ENCODE measurements at regions not wholly inside any gene's neighbourhood (a gene's known extent, or its start where the extent isn't known, plus 50 kb on each side); places are given as distances from the start of the nearest gene placed in this dataset.

DNA sequence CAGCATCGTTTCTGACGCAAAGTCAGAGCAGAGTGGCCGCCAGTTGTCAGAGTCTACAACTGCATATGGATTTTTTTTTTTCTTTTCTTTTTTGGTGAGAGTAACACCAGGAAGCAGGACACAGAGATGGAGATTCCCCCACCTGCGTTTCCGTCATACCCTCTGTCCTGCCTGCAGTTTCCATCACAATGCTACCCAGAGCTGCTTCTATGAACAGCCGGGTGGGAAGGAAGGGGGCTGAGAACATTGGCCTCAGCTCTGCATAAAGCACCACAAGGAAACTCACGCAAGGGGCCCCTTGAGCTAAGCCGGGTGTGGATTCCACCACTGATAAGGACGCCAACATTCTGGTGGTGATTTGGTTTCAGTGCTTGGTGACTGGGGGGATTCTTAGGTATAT, 183.5 kb upstream of the AFDN start:
- DNase-seq: no peak

DNA sequence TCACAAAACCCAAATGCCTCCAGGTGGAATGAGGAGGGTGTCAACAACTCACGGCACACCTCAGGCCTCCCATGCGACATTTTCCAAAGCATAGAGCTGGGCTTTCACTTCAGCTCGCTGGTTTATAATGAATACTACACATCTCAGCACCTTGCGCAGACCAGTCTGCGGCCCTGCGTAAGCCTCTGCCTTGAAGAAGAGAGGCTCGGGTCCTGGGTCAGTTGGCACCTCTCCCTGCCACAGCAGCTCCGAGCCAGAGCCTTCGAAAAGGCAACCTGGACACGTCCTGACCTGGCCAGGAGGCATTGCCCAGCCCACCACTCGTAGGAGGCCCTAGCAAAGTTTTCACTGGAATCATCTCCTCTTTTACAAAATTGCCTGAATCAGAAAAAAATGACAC, 183.0 kb upstream of the AFDN start:
- no peak for DNase-seq

DNA sequence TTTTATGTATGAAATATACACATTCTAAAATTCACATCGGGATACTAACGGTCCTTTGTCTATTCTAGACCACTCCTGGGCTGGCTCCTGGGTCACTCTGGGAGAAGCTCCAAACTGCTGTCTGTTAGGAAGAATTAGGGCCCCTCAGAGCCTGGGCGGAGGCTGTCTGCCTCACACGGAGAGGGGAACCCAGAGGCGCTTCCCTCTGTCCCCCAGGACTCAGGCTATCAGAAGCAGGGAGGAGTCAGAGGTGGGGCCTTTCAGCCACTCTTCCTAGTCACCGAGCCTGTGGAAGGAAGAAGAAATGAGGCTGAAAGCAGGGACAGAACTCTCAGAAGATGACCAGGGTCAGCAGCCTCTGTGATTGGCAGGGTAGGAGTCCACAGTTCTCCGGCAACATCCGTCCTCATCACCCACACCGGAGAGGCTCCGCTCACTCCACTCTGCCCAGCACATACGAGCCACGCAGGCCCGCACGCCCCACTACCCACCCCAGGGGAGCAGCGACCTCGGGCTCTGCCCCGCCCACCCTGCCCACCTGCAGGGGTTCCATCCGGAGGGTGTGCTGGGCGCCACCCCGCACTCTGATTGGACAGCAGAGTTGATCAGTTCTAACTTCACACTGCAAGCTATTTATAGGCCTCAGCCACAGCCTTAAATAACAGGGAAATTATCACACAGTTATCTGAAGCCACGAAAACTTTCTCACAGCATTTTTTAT, 182.1 kb upstream of the AFDN start:
- DNase-seq: no peak

DNA sequence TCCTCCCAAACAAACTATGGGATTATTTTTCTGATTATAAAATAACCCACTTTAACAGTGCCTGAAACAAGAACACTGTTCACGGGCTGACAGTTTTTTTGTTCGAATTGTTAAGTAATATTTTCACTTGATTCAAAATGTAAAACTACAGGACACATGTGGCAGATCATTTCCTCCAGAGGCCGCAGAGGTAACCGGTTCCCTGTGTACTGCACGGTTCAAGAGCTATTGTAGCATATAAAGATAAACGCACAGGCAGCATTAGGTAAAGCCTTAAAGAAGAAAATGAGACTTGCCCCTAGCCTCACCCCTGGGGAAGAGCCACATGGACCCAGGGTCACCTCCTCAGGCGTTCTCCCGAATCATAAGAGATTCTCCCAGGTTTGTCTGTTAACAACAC, 181.3 kb upstream of the AFDN start:
- no peak for DNase-seq

DNA sequence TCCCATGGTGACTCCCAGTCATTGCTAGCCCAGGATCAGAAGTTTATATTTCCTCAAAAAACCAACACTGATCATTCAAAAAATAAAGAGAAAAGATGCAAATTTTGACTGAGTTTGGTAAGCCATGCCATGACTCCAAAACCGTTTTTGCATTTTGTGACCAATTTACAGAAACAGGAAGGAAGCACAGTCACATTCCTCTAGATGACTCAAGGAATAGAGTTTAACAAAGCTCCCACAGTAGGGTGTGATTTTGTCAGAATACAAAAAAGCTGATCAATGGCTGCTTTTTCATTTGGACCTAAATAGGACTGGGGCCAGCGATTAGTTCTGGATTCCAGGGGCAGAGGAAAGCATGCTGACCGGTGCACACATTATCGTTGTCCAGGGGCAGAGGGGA, 179.4 kb upstream of the AFDN start:
- no peak for DNase-seq

DNA sequence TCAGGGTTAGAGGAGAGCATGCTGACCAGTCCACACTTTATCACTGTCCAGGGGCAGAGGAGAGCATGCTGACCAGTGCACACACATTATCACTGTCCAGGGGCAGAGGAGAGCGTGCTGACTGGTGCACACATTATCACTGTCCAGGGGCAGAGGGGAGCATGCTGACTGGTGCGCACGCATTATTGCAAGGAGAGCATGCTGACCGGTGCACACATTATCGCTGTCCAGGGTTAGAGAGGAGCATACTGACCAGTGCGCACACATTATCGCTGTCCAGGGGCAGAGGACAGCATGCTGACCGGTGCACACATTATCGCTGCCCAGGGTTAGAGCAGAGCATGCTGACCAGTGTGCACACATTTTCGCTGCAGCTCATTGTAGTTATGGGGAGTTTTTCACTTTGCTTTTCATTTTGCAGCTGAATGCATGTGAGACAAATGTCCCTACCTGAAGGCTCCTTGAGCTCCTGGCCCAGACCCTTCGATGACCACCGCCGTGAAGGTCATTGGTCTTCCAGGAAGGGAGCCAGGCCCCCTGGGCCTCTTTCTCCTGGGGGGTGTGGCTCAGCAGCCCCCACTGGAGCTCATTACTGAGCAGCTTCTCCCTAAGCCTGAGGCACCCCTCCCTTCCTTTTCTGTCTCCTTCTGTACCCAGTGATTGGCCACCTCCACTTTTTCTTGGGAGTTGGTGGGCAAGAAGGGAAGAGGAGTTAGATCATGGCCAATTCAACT, 178.8 kb upstream of the AFDN start:
- no peak for DNase-seq

DNA sequence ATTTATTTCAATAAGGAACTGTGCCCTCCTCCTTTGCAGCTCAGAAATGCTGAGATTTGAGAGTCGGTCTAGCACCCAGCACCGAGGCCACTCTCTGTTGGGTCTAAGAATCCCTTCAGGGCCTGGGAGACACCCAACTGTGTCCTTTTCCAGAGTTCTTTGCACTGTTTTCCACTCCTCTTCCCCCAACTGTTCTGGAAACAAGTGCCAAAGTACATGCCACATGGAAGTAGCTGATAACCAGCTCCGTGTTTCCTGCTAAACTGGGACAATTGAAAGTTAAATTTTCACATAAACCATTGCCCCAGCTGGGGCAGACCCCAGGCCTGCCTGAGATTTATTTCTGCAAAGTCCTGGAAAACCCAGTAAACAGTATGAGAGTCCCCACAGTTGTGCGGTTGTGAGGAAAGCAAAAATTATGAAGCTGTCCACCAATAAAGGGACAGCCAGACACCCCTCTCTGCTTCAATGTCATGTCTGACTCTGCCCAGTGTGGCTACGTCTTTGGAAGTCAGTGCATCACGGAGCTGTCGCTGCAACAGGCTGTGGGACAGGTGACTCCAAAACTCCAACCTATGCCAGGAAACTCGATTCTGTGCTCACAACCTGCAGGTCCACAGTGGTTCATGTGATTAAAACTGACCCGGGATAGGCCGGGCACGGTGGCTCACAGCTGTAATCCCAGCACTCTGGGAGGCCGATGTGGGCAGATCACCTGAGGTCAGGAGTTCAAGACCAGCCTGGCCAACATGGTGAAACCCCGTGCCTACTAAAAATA, 178.0 kb upstream of the AFDN start:
- no peak for DNase-seq

DNA sequence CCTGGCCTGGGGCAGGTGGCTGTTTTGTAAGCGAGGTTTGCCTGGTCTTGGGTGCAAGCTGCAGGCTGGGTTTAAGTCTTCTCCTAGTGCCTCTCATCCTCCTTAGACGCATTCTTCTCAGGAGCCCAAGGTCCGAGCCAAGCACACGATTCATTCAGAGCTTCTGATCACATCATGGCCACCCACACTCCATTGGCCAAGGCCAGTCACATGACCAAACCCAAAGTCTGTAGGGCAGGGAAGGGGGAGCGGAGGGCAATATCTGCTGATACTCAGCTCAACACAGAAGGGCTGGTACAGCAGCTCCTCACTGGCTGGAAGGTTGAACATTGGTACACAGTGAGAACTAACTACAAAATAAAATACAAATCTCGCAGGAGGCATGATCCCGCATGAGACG, 177.2 kb upstream of the AFDN start:
- no peak for DNase-seq

DNA sequence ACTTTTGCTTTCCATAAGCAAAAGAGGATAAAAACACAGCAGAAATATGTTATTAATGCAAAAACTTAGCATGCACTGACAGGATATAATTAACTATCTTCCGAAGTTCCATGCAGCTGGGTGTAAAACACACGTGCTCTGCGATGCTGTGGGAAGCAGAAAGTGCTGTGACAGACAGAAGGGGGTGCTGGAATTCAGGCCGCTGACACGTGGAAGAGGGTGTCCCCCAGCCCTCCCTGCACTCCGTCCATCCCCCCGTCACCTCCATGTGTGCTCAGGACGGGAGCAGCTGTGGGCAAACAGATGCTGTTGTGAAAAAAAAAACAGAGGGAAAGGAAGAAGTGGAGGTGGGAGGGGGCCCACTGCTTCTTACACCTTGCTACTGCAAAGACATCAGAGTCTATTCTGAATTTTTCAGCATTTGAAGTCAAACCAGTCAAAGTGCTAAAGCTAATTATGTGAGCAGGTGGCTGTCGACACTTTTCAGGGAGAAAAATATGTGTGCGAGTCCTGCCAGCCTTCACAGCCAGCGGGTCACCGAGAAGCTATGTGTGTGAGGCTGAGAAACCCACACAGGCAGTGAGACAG, 175.9 kb upstream of the AFDN start:
- DNase-seq: no peak

DNA sequence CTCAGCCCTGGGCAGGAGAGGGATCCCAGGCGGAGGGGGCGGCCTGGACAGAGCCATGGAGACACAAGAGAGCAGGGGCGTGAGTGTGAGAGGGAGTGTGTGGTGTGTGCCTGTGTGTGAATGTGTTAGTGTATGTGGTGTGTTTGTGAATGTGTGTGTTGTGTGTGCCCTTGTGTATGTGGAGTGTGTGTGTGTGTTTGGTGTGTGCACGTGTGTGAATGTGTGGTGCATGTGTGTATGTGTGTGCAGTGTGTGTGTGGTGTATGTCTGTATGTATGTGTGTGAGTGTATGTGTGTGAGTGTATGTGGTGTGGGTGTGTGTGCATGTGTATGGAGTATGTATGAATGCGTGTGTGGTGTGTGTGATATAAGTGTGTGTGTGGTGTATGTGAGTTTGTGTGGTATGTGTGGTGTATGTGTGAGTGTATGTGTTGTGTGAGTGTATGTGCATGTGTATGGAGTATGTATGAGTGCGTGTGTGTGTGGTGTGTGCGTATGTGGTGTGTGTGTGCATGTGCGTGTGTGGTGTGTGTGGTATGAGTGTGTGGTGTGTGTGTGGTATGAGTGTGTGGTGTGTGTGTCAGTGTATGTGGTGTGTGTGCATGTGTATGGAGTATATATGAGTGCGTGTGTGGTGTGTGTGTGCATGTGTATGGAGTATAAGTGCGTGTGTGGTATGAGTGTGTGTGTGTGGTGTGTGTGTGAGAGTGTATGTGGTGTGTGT, 175.2 kb upstream of the AFDN start:
- DNase-seq: no peak

DNA sequence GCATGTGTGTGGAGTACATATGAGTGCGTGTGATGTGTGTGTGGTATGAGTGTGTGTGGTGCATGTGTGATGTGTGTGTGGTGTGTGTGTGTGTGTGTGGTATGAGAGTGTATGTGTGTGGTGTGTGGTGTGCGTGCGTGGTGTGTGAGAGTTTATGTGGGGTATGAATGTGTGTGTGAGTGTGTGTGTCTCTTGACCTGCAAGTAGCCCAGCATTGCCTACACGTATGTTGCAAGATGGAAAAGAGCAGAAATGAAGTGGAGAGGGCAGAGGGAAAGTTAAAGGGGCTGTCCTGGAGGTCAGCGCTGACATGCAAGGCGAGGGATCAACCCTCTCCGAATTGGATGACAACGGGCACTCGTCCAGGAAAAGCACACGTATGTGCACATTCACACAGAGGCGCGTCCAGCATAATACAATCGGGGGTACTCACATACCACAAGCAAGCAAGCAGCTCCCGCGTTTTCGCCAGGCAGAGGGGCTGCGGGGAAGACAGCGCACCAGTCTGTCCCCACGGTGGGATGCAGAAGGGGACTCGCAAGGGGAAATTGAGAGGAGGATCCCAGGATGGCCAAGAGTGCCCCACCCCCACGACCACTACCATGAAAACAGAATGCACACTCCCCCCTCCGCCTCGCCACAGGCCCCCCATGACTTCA, 174.5 kb upstream of the AFDN start:
- DNase-seq: no peak

DNA sequence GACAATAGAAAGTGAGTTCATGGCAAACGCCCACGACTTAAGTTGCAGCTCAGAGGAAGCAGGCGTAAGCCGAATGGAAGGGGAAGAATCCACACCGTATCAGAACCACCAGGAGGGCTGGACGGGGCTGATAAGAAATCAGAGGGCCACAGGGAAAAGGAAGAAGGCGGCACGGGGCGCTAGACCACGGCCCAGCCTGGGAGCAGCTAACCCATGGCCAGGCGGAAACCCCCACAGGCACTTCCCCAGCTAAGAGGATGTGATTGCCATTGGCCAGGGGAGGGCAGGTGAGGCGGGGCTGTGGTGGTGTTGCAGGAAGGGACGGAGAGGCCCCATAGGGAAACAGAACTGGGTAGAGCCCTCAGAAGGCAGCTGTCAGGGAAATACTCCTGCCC, 174.0 kb upstream of the AFDN start:
- no peak for DNase-seq

DNA sequence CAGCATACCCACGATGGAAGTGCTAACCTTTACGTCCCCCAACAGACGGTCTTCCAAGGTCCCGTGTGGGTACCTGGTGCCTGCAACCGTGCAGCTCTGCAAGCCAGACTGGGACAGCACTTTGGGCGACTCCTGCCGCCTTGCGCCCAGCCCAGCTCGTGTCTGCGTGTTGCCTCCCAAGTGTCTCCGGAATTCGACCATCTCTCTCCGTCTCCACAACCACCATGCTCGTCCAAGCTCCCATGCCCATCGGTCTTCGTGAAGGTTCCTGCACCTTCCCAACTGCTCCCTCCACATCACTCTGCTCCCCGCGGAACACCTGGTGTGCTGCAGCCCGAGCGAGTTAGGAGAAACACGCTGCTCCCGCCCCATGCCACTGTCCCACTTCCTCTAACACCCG, 173.2 kb upstream of the AFDN start:
- no peak for DNase-seq

DNA sequence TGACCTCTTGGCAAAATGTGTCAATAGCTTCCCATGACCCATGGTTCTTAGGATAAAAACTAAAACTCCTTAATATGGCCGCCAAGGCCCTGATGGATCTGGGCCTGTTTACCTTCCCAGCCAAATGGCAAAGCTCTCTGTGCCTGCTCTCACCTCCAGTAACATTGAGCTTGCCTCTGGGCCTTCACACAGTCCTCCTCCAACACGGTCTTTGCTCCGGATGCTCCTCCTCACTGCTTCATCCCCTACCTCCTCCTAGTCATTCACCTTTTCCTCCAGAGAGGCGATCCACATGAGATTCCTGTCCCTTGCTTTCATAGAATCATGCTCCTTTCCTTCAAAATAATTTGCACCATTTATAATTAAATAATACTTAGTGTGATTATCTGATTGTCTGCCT, 172.3 kb upstream of the AFDN start:
- no peak for DNase-seq

DNA sequence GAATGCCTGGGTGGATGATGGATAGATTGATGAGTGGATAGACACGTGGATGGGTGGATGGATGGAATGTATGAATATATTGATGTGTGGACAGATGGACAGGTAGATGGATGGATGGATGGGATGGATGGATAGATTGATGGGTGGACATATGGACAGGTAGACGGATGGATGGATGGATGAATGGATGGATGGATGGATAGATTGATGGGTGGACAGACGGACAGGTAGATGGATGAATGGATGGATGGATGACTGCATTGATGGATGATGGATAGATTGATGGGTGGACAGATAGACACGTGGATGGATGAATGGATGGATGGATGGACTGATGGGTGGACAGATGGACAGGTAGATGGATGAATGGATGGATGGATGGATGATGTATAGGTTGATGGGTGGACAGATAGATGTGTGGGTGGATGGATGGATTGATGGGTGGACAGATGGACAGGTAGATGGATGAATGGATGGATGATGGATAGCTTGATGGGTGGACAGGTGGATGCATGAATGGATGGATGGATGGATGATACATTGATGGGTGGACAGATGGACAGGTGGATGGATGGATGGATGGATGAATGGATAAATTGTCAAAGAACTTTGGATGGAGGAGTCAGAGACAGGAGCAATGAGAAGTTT, 171.4 kb upstream of the AFDN start:
- no peak for DNase-seq

DNA sequence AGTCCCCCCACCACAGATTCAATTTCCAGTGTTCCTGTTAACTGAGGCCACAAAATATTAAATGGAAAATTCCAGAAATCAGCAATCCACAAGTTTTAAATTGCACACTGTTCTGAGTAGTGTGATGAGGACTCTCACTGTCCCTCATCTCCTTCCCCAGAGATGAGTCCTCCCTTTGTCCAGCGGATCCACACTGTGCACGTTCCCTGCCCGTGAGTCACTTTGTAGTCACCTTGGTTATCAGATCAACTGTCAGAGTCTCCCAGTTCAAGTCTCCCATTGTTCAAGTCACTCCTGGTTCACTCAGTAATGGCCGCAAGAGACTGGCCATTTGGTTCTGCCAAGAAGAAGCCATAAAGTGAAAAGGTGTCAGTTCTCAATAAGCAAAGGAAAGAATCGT, 168.6 kb upstream of the AFDN start:
- DNase-seq: no peak

DNA sequence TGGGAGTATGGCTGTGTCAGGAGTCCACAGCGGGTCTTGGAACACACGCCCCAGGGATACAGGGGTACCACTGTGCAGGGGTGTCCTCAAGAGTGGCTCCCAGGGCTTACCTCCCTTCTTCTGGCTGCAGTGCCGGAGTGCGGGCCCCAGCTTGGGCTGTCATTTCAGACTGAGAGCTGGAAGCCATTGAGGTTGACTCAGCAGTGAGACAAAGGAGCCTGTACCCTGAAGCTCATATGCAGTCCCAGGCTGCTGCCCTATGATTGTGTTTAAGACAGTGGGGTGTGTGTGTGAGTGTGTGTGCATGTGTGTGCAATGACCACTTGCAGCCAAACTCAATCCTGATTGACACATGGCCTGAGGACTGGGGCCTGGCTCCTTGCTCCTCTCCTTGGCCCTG, 167.7 kb upstream of the AFDN start:
- DNase-seq: no peak

DNA sequence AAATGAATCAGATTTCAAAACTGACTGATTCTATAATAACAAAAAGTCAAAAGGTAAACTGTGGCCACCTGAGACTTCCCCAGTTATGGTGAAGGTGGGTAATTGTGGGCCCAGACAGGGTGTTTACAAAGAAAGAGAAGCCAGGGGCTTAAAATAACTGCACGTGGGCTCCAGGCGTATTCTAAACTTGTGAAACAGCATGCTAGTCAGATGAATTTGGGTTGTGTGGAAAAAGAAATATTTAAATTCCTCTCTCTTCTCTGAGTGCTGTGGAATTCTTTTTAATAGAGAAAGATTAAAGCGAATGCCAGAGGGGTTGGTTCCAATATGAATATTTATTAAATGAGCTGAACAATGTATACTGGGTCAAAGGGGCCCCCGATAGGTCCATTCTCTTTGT, 166.3 kb upstream of the AFDN start:
- no peak for DNase-seq

DNA sequence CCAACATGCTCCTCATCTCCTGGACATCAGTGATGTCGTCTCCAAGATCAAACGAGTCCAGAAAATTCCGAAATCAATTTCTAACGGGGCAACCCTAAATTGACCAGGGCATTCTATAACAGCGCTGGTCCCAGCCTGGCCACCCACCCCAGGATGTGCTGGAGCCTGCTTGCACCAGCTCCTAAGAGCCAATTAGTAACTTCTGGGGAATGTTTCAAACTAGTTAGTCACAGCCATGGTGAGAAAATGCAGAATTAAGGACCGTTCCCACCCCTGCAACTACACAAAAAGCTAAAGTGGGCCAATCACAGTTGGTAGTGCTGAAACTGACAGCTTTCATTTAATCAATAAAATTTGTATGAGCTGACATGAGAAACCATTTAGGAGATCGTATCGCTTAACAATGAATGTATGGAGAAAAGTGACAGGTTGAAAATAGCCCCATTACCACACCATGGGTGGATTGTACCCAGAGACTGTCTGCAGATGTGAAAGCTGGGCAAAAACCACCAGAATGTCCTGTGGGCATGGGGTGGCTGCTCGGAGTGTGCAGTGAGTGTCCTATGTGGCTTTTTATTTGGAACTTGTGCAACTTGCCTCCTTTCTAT, 165.7 kb upstream of the AFDN start:
- DNase-seq: no peak

DNA sequence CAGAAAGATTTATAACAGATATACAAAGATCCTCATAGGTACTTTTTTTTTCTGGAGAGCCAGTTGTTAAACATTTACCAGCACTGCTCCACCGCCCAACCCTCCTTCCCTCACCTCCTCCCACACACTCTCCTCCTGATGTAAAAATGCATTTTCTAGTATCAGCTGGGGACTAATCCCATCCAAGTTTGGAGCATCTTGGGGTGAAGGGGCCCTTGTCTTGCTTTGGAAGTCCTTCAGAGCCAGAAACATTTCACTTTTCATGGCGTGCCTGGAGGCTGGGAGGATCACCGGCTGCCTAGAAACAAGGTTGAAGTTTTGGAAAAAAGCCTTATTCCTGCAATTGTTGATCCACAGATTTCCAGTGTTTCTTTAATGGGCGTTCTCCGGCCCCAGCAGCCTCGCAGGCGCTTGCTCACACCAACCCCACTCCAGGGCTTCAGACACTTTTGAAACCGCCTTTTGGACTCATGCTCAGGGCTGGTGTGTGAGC, 165.1 kb upstream of the AFDN start:
- no peak for DNase-seq
